Glutamatergic neuron (in vitro differentiated cells): ENCODE measurements at regions not wholly inside any gene's neighbourhood (a gene's known extent, or its start where the extent isn't known, plus 50 kb on each side); places are given as distances from the start of the nearest gene placed in this dataset.

Experiments used
- DNase-seq: peaks from one replicate; pipeline ENCODE4 v3.0.0; 2022
- H3K27ac Mint-ChIP-seq: one replicate; pipeline ENCODE4 v1.8.0; 2020; ENCODE audit warnings: mild to moderate bottlenecking, mixed read lengths, inconsistent platforms; ENCODE audit not compliant: unreplicated experiment
- H3K27me3 Mint-ChIP-seq: one replicate; pipeline ENCODE4 v1.8.0; 2020; ENCODE audit warnings: mild to moderate bottlenecking, moderate library complexity, mixed read lengths, inconsistent platforms; ENCODE audit not compliant: unreplicated experiment
- H3K36me3 Mint-ChIP-seq: one replicate; pipeline ENCODE4 v1.8.0; 2020; ENCODE audit warnings: mild to moderate bottlenecking, mixed read lengths, inconsistent platforms; ENCODE audit not compliant: unreplicated experiment
- H3K4me1 Mint-ChIP-seq: one replicate; pipeline ENCODE4 v1.8.0; 2020; ENCODE audit warnings: mild to moderate bottlenecking, low read depth, mixed read lengths, inconsistent platforms; ENCODE audit not compliant: unreplicated experiment
- H3K4me3 Mint-ChIP-seq: one replicate; pipeline ENCODE4 v1.8.0; 2020; ENCODE audit warnings: mild to moderate bottlenecking, mixed read lengths, inconsistent platforms; ENCODE audit not compliant: unreplicated experiment
- H3K9me3 Mint-ChIP-seq: one replicate; pipeline ENCODE4 v1.8.0; 2020; ENCODE audit warnings: mild to moderate bottlenecking, moderate library complexity, mixed read lengths, inconsistent platforms; ENCODE audit not compliant: unreplicated experiment
- CTCF ChIP-seq: fragments of 200-600 bp; sonication (generic); IDR thresholded peaks from one replicate; pipeline ENCODE4 v1.5.0; 2021; ENCODE audit not compliant: partially characterized antibody, unreplicated experiment

DNA sequence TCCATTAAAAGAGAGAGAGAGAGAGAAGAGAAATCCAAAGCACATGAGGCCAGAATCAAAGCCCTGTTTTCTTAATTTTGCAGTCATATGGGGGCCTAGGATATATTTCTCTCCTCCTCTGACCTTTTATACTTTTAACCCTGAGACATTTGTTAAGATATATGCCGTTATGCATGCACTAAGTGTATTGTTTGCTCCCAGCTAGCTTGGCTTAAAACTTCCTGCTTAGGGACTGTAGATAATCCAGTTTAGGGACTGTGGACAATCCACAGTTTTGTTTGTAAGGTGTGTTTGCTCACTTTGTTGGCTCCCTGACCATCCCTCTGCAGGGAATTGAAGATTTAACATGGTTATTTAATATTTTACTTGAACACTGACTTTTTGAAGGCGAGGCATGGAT lies 166.3 kb upstream of the TSHZ2 start:
- H3K9me3 Mint-ChIP-seq = no peaks in the 10 kb centered on the region
- no peaks in the 10 kb centered on the region for H3K4me1 Mint-ChIP-seq
- H3K27me3 Mint-ChIP-seq = no peaks in the 10 kb centered on the region

GRCh38 chr20:52805296-52805571 lies 166.9 kb upstream of the TSHZ2 start:
- Mint-ChIP-seq H3K36me3 (no peaks in the 10 kb centered on the region), H3K27me3 (no peaks in the 10 kb centered on the region), H3K4me1 (no peaks in the 10 kb centered on the region), H3K9me3 (peaks cover 3% of the 10 kb centered on the region), H3K27ac (no peak overlapping the region), H3K4me3 (no peak overlapping the region)
- TF ChIP-seq CTCF = no peak
- no peak for DNase-seq

More for the DNA sequence above, 166.3 kb upstream of the TSHZ2 start:
- Mint-ChIP-seq H3K27ac (no peak overlapping the region), H3K36me3 (no peaks in the 10 kb centered on the region), H3K4me3 (no peak overlapping the region)
- no peak for TF ChIP-seq CTCF
- no peak for DNase-seq

DNA sequence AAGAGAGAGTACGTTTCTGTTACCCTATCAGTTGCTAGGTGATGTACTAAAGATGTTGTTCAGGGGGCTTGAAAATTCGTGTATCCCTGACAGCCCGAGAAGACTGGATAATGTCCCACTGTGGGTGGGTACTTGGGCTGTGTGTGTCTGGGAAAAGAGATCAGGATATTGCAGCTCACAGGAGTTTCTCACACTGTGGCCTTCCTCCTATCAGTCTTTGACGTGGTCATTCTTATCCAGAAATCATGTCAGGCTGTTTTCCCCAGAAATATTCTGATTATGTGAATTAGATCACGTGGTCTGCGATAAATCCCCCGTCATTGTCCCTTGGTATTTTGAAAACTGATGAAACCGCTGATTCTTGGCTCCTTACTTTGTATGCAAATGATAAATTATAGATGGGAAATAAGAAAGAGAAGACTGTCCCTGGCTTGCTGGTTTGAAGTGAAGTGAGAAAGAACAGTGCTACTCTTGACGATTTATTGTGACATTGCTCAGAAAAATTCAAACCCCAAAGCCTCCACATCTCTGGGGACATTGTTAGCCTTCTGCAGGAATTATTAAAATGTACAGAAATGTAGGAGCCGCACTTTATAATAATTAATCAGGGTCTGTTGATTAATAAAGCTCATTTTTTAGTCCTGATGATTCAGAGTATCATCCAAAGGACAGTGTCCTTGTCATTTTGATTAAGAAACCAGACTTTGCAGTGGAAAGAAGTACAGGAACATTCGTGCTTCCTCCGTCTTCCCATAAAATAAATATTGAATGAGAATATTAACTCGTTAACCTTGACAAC lies 167.5 kb upstream of the TSHZ2 start:
- Mint-ChIP-seq H3K4me3 (no peak overlapping the region), H3K27ac (no peak overlapping the region), H3K9me3 (peaks cover 3% of the 10 kb centered on the region), H3K27me3 (no peaks in the 10 kb centered on the region), H3K36me3 (no peaks in the 10 kb centered on the region), H3K4me1 (no peaks in the 10 kb centered on the region)
- no peak for DNase-seq
- TF ChIP-seq CTCF = no peak

- DNase-seq = no peak
- Mint-ChIP-seq H3K27me3 (no peaks in the 10 kb centered on the region), H3K4me3 (no peak overlapping the region), H3K9me3 (peaks cover 3% of the 10 kb centered on the region), H3K4me1 (peaks cover 3% of the 10 kb centered on the region), H3K27ac (no peak overlapping the region), H3K36me3 (no peaks in the 10 kb centered on the region)
- TF ChIP-seq CTCF = no peak
Observed at GRCh38 chr20:52801628-52802006, 170.5 kb upstream of the TSHZ2 start.

DNA sequence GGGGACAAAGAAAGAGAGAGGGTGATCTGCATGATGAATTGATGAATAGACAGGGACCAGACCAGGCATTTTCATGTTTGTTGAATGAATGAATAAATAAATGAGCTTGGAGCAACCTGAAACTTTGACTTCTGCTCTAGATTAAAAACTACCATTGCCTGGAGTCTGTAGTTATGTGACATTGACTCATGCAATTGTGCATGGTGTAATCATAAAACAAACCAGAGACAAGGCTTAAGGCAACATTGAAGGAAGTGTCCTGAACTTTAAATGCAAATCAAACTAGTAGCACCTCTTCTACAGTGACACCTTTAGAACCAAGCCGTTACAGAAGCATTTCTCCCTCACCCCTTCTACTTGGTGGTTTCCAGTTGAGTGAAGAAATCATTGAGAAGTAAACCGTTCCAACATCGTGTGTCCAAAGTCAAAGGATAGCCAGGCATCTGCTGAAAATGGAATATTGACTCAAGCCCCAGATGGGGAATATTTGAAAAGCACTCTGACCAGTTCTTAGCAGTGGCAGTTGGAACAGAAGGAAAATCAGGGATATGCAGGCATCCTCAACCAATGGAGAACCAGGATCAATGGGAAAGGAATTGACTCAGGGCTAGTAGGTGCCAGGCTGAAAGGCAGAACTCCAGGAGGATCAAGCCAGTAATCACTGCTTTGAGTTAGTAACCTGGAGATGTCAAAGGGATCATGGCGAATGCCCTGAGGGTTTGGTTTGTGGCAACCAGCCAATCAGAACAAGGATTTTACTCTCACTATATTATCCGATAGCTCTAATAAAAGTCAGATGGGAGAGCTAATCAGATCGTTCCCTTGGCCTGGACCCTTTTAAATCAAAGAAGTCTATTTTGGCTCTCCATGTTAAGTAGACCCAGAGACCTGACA lies 171.2 kb upstream of the TSHZ2 start:
- peaks cover 3% of the 10 kb centered on the region for H3K4me1 Mint-ChIP-seq
- no peak overlapping the region for H3K4me3 Mint-ChIP-seq
- H3K27ac Mint-ChIP-seq = no peak overlapping the region
- no peak for DNase-seq
- peaks cover 3% of the 10 kb centered on the region for H3K9me3 Mint-ChIP-seq
- H3K36me3 Mint-ChIP-seq = no peaks in the 10 kb centered on the region
- TF ChIP-seq CTCF = no peak
- H3K27me3 Mint-ChIP-seq = no peaks in the 10 kb centered on the region
